MCF 10A (cell line): ENCODE measurements at regions not wholly inside any gene's neighbourhood (a gene's known extent, or its start where the extent isn't known, plus 50 kb on each side); places are given as distances from the start of the nearest gene placed in this dataset.
"Not testable (repeated sequence)": the region's sequence is repeated elsewhere in the genome, so short reads cannot be mapped to it uniquely, and the experiment has no call there.

Experiments
- BruUV-seq: library from RNA; stranded (reverse); fragments of 400-500 nt; replicated peaks from 2 replicates; lab custom pipeline; 2021; lab: Mats Ljungman, UMichigan
- CTCF ChIA-PET: fragments of 300-600 bp; sonication (Branson Sonifier 250); formaldehyde crosslinking; extraction: SDS; loops from one replicate; lab custom pipeline; 2021; ENCODE audit warnings: antibody characterized with exemption, inconsistent platforms; lab: Yijun Ruan, JAX
- POLR2A ChIA-PET: fragments of 300-600, 350-650 bp; sonication (Branson Sonifier 250); formaldehyde crosslinking; extraction: SDS; loops from one replicate; lab custom pipeline; 2020; ENCODE audit warnings: antibody characterized with exemption, inconsistent platforms; lab: Yijun Ruan, JAX
- DNase-seq: peaks from one replicate; pipeline ENCODE4 v3.0.0-alpha.2; 2018; ENCODE audit not compliant: unreplicated experiment
- H3K27ac Mint-ChIP-seq: one replicate; pipeline ENCODE4 v1.8.0; 2022; ENCODE audit warnings: mild to moderate bottlenecking, low read depth, mixed read lengths; ENCODE audit not compliant: unreplicated experiment
- H3K27me3 Mint-ChIP-seq: one replicate; pipeline ENCODE4 v1.8.0; 2022; ENCODE audit warnings: mixed read lengths; ENCODE audit not compliant: insufficient read depth, unreplicated experiment
- H3K36me3 Mint-ChIP-seq: one replicate; pipeline ENCODE4 v1.8.0; 2022; ENCODE audit warnings: mild to moderate bottlenecking, moderate library complexity, mixed read lengths; ENCODE audit not compliant: insufficient read depth, unreplicated experiment
- H3K4me1 Mint-ChIP-seq: one replicate; pipeline ENCODE4 v1.8.0; 2022; ENCODE audit warnings: mixed read lengths; ENCODE audit not compliant: insufficient read depth, unreplicated experiment
- H3K4me3 Mint-ChIP-seq: one replicate; pipeline ENCODE4 v1.8.0; 2022; ENCODE audit warnings: mild to moderate bottlenecking, moderate library complexity, mixed read lengths; ENCODE audit not compliant: unreplicated experiment
- H3K9me3 Mint-ChIP-seq: one replicate; pipeline ENCODE4 v1.8.0; 2022; ENCODE audit warnings: mixed read lengths; ENCODE audit not compliant: unreplicated experiment
- CTCF ChIP-seq: fragments of 200-600 bp; IDR thresholded peaks from one replicate; pipeline ENCODE4 v1.8.0; 2022; ENCODE audit warnings: antibody characterized with exemption, mild to moderate bottlenecking; ENCODE audit not compliant: unreplicated experiment
- intact Hi-C: fragments of 100-400 bp; cut with micrococcal nuclease; formaldehyde crosslinking; loops from 2 replicates; pipeline ENCODE4 v1.14.1; 2022

DNA sequence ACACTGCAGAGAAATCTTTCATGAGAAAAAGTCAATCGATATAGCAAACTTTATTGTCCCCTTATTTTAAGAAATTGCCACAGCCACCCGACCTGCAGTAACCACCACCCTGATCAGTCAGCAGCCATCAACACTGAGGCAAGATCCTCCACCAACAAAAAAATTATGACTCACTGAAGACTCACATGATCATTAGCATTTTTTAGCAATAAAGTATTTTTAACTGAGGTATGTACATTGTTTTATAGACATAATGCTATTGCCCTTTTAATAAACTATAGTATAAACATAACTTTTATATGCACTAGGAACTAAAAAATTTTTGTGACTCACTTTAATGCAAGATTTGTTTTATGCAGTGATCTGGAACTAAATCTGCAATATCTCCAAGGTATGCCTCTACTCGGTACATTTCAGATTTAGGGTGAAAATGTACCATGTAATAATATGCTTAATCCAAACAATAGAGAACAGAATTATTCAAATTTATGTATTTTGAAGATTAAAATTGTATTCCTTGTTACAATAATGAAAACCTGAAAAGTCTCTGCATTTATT lies 79.2 kb upstream of the CEP126 start:
- no peak overlapping the region for H3K4me3 Mint-ChIP-seq
- peaks cover 6% of the 10 kb centered on the region for H3K4me1 Mint-ChIP-seq
- H3K27me3 Mint-ChIP-seq: no peaks in the 10 kb centered on the region
- no TSS peak for BruUV-seq
- no peaks in the 10 kb centered on the region for H3K9me3 Mint-ChIP-seq
- peak; percentile 11 for DNase-seq
- ChIA-PET POLR2A (interaction anchor here (0.6 kb wide), 1 partner anchor 337 kb away, joined by 3 read pairs; no protein-coding TSS in a partner anchor), CTCF (interaction anchor here (1.5 kb wide), 1 partner anchor 12 kb away, joined by 11 read pairs; no protein-coding TSS in a partner anchor)
- H3K27ac Mint-ChIP-seq: no peak overlapping the region
- intact Hi-C loops: no loop called here
- no peaks in the 10 kb centered on the region for H3K36me3 Mint-ChIP-seq
- TF ChIP-seq CTCF: no peak

DNA sequence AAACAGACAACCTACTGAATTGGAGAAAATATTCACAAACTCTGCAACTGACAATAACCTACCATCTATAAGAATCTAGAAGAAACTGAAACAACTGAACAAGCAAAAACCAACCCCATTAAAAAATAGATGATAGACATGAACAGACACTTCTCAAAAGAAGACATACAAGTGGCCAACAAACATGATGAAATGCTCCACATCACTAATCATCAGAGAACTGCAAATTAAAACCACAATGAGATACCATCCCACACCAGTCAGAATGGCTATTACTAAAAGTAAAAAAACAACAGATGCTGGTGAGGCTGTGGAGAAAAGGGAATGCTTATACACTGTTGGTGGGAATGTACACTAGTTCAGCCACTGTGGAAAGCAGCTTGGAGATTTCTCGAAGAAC lies 84.3 kb upstream of the CEP126 start:
- H3K36me3 Mint-ChIP-seq, H3K4me3 Mint-ChIP-seq, H3K4me1 Mint-ChIP-seq, H3K27ac Mint-ChIP-seq, H3K9me3 Mint-ChIP-seq, DNase-seq, BruUV-seq, H3K27me3 Mint-ChIP-seq, intact Hi-C loops: not testable (repeated sequence)
- ChIA-PET POLR2A (interaction anchor here (0.7 kb wide), 2 partner anchors 25 to 273 kb away, joined by 3 read pairs; no protein-coding TSS in a partner anchor), CTCF (interaction anchor here (1.1 kb wide), 1 partner anchor 373 kb away, joined by 4 read pairs; no protein-coding TSS in a partner anchor)

GRCh38 chr11:101825531-101825930 lies 89.3 kb upstream of the CEP126 start:
- POLR2A ChIA-PET: no interaction called here
- no peaks in the 10 kb centered on the region for H3K9me3 Mint-ChIP-seq
- no peak overlapping the region for H3K4me3 Mint-ChIP-seq
- no peak overlapping the region for H3K27ac Mint-ChIP-seq
- no peaks in the 10 kb centered on the region for H3K4me1 Mint-ChIP-seq
- intact Hi-C loops: no loop called here
- H3K36me3 Mint-ChIP-seq: no peaks in the 10 kb centered on the region
- BruUV-seq: no TSS peak
- CTCF ChIA-PET: no interaction called here
- DNase-seq: no peak
- no peak for TF ChIP-seq CTCF
- H3K27me3 Mint-ChIP-seq: no peaks in the 10 kb centered on the region

DNA sequence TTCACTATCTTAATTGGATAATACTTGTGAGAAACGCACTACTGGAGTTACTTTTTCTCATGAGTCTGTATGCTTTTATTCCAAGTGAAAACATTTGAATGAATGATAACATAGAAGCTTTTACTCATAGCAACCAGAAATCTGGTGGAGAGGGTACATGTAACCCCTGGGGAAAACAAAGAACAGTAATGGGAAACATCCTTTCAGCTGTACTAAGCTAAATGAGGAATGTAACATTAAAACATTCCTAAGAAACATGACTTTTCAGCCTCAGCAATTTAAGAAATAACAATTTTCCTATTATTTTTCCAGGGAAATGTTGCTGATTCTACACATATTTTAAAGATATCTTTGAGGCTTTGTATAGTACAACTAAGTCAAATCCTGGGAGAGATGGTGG lies 97.2 kb upstream of the CEP126 start:
- no TSS peak for BruUV-seq
- no peak overlapping the region for H3K27ac Mint-ChIP-seq

More for the DNA sequence above, 97.2 kb upstream of the CEP126 start:
- Mint-ChIP-seq H3K4me3 (no peak overlapping the region), H3K9me3 (no peaks in the 10 kb centered on the region), H3K27me3 (no peaks in the 10 kb centered on the region), H3K36me3 (no peaks in the 10 kb centered on the region), H3K4me1 (no peaks in the 10 kb centered on the region)
- intact Hi-C loops: no loop called here
- no peak for DNase-seq
- ChIA-PET CTCF (interaction anchor here (0.7 to 1.3 kb wide), 2 partner anchors 29 to 30 kb away, joined by 3 read pairs; no protein-coding TSS in a partner anchor), POLR2A (interaction anchor here (1.0 kb wide), 1 partner anchor 8 kb away, joined by 3 read pairs; no protein-coding TSS in a partner anchor)
- no peak for TF ChIP-seq CTCF
